WI38 (cell line): ENCODE measurements at regions not wholly inside any gene's neighbourhood (a gene's known extent, or its start where the extent isn't known, plus 50 kb on each side); places are given as distances from the start of the nearest gene placed in this dataset.
"Not testable (repeated sequence)": the region's sequence is repeated elsewhere in the genome, so short reads cannot be mapped to it uniquely, and the experiment has no call there.

Source experiments
- H3K4me3 ChIP-seq: 2 replicates; pipeline ENCODE4 v1.5.1; 2011; ENCODE audit warnings: low read depth, mild to moderate bottlenecking, control low read depth, low read length
- TF ChIP-seq, protein P1 (sequence below): IDR thresholded peaks from 2 replicates; pipeline ENCODE4 v1.5.1; 2012; ENCODE audit warnings: low read depth, mild to moderate bottlenecking, control low read depth, low read length

DNA sequence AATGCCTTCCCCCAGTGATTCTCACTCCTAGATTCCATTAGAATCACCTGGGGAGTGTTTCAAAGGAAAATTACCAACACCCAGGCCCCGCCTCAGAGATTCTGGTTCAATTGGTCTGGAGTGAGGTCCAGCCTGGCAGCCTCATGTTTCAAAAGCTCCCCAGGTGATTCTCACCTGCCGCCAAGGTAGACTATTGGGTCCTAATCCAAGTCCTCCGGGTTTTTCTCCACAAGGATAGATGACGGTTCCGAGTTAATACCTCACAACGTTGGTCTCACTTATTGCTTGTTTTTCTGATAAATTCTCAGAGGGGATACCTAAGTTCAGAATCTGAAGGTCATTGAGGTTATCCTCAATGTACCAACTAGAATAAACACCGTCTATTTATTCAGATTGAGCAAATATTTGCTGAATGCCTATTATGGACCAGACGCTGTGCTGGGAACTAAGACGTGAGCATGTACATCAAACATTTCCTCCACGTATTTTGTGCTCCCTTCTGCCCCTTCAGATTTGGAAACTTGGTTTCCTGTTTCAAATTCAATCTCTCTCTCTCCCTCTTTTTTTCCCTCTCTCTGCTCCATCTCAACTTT, 97.5 kb downstream of the SEC16B start:
- TF ChIP-seq, protein P1, sequence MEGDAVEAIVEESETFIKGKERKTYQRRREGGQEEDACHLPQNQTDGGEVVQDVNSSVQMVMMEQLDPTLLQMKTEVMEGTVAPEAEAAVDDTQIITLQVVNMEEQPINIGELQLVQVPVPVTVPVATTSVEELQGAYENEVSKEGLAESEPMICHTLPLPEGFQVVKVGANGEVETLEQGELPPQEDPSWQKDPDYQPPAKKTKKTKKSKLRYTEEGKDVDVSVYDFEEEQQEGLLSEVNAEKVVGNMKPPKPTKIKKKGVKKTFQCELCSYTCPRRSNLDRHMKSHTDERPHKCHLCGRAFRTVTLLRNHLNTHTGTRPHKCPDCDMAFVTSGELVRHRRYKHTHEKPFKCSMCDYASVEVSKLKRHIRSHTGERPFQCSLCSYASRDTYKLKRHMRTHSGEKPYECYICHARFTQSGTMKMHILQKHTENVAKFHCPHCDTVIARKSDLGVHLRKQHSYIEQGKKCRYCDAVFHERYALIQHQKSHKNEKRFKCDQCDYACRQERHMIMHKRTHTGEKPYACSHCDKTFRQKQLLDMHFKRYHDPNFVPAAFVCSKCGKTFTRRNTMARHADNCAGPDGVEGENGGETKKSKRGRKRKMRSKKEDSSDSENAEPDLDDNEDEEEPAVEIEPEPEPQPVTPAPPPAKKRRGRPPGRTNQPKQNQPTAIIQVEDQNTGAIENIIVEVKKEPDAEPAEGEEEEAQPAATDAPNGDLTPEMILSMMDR, result no peak
- no peak overlapping the region for H3K4me3 ChIP-seq

DNA sequence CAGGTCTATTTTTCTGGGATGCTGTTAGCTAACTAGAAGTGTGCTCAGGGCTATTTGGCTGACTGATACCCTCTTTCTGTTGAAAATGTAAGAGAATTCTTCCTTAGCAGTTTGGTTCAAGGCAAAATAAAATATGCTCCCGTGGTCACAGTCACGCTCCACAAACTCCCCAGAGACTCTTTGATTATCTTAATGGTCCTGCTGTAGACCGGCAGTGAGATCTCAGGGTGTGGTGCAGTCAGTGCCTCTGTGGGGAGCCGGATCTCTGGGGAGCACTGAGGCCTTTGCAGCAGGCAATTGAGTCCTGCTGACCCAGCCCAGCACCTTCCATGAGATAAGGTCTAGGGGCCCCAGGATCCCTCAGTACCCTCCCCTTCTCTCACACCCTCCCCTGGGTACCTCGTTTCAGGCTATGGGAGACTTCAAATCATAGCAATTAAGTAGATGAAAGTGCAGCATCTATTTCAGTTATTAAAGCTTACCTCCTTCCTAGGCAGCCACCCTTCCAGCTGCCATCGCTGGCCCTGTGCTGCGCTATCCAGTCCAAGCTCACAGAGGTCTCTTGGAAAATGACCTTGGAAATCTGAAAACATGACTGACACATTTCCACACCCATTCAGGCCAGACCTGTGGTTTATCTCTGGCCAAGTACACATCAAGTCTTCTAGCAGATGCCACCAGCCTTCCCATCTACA, 98.1 kb downstream of the SEC16B start:
- TF ChIP-seq, protein P1, result no peak
- no peak overlapping the region for H3K4me3 ChIP-seq

DNA sequence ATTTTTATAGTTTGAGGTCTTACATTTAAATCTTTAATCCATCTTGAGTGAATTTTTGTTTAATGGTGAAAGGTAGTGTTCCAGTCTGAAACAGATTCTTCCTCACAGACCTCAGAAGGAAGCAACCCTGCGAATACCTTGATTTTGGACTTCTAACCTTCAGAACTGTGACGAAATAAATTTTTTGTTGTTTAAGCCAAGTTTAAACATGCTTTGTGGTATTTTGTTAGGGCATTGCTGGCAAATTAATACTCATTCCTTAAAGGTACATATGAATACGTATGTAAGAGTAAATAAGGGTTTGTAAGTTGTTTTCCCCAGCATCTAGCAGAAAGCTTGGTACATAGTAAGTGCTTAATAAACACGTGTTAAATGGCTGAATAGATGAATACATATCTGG, 100.3 kb downstream of the SEC16B start:
- TF ChIP-seq, protein P1, result no peak
- no peak overlapping the region for H3K4me3 ChIP-seq

DNA sequence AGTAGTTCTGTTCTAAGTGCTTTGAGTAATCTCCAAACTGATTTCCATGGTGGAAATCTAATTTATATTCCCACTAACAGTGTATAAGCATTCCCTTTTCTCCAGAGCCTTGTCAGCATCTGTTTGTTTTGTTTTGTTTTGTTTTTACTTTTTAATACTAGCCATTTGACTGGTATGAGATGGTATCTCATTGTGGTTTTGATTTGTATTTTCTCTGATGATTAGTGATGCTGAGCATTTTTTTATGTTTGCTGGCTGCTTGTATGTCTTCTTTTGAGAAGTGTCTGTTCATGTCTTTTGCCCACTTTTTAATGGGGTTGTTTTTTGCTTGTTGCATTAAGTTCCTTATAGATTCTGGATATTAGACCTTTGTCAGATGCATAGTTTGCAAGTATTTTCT, 100.8 kb downstream of the SEC16B start:
- not testable (repeated sequence) for H3K4me3 ChIP-seq

DNA sequence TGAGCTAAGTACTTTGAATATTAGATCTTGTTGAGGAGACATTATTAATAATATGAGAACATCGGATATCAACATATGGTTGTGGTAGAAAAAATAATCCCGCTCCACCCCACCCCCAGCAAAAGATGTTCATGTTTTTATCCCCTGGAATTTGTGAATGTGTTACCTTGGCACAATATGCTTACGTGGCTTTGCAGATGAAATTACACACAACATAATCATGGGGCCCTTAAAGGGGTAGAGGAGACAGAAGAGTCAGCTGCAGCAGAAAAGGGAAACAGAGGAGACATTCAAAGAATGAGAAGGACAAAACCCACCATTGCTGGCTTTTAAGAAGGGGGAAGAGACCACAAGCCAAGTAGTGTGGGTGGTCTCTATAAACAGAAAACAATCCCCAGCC, 104.1 kb downstream of the SEC16B start:
- no peak overlapping the region for H3K4me3 ChIP-seq
- TF ChIP-seq, protein P1, result no peak

DNA sequence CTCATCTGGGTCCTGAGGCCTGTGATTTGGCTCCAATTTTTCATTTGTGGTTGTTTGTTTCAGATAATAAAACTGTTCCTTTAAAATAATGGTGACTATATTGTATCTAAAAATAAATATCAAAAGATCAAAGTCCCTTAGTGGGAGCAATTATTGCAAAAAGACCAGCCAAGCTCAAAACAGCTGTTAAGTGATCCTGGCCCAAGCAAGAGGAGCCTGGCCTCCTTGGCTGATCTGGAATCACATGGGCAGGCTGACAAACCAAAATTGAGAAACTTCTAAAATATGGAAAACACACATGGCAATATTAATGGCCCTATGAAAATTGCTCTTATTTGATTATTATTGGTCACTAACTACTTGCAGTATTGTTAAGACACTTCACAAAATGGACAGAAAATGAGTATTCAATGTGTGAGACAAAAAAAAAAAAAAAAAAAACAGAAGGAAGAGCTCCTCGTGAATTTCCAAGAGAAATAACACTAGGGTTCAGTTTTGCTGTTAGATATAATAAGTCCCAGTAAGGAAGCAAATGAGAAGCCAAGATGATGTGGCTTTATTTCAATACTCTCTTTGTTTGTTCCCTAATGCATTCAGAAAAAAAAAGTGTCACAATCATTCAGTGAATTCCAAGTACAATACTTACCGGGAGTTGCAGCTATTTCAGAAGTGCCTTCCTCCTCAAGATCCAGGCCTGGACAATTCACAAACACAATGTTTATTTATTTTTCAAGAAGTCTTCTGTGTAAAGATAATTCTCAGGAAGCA, 105.1 kb downstream of the SEC16B start:
- TF ChIP-seq, protein P1, result no peak
- H3K4me3 ChIP-seq, result no peak overlapping the region

DNA sequence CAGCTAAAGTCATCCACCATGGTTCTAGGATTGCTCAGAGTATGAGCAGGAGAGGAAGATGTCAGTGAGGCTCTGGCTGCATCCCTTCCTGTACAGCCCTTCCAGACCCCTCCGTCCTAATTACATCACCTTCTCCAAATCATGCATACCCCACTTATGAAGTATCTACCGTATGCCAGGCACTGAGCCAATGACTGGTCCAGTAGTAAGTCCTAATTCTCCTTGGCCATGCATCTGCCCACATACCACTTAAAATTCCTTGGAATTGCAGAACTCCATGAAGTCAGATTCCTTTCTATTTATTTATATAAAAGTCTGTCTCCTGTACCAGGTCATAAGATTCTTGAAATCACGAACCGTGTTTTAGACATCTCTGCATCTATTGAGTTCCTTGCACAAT, 106.1 kb downstream of the SEC16B start:
- TF ChIP-seq, protein P1, result no peak
- H3K4me3 ChIP-seq, result no peak overlapping the region
